HFFc6 (cell line): ENCODE measurements at regions not wholly inside any gene's neighbourhood (a gene's known extent, or its start where the extent isn't known, plus 50 kb on each side); places are given as distances from the start of the nearest gene placed in this dataset.
A peak's percentile ranks its signal among the peaks of the same experiment; 100 is the strongest.

Experiments used
- DNase-seq: peaks from one replicate; pipeline ENCODE4 v3.0.0-alpha.2; 2018
- H3K27ac Mint-ChIP-seq: 2 replicates; pipeline ENCODE4 v1.8.0; 2020; ENCODE audit warnings: mild to moderate bottlenecking, mixed read lengths
- H3K27me3 Mint-ChIP-seq: 2 replicates; pipeline ENCODE4 v1.8.0; 2021; ENCODE audit warnings: mild to moderate bottlenecking, moderate library complexity, mixed read lengths; ENCODE audit not compliant: insufficient read depth
- H3K36me3 Mint-ChIP-seq: 2 replicates; pipeline ENCODE4 v1.8.0; 2021; ENCODE audit warnings: low read depth, mixed read lengths
- H3K4me1 Mint-ChIP-seq: 2 replicates; pipeline ENCODE4 v1.8.0; 2020; ENCODE audit warnings: low read depth, mixed read lengths
- H3K4me3 Mint-ChIP-seq: 2 replicates; pipeline ENCODE4 v1.8.0; 2020; ENCODE audit warnings: mild to moderate bottlenecking, moderate library complexity, mixed read lengths
- H3K9me3 Mint-ChIP-seq: 2 replicates; pipeline ENCODE4 v1.8.0; 2020; ENCODE audit warnings: mild to moderate bottlenecking, mixed read lengths
- CTCF ChIP-seq: fragments of 200-600 bp; sonication (generic); IDR thresholded peaks from 2 replicates; pipeline ENCODE4 v1.5.0; 2021; ENCODE audit warnings: antibody characterized with exemption, mild to moderate bottlenecking

GRCh38 chr6:26311012-26311384 lies 54.0 kb upstream of the BTN3A2 start:
- no peak for TF ChIP-seq CTCF
- Mint-ChIP-seq H3K4me3 (peak overlapping the region; percentile 92), H3K27ac (peak overlapping the region; percentile 87), H3K4me1 (peaks cover 57% of the 10 kb centered on the region), H3K27me3 (peaks cover 11% of the 10 kb centered on the region), H3K36me3 (no peaks in the 10 kb centered on the region), H3K9me3 (peaks cover 5% of the 10 kb centered on the region; the same call in 1 of the 2 replicates)
- DNase-seq: peak; percentile 76

- peak overlapping the region; percentile 64 for H3K27ac Mint-ChIP-seq
- H3K36me3 Mint-ChIP-seq: no peaks in the 10 kb centered on the region
- peaks cover 57% of the 10 kb centered on the region for H3K4me1 Mint-ChIP-seq
- H3K4me3 Mint-ChIP-seq: peak overlapping the region; percentile 92
- DNase-seq: peak; percentile 80
- TF ChIP-seq CTCF: no peak
- peaks cover 5% of the 10 kb centered on the region; the same call in 1 of the 2 replicates for H3K9me3 Mint-ChIP-seq
- H3K27me3 Mint-ChIP-seq: peaks cover 11% of the 10 kb centered on the region
These were observed 53.5 kb upstream of the BTN3A2 start for GRCh38 chr6:26311385-26312095.

GRCh38 chr6:26312096-26312463 lies 52.9 kb upstream of the BTN3A2 start:
- Mint-ChIP-seq H3K27me3 (peaks cover 11% of the 10 kb centered on the region), H3K27ac (peak overlapping the region; percentile 64), H3K36me3 (no peaks in the 10 kb centered on the region), H3K4me3 (peak overlapping the region; percentile 92), H3K4me1 (peaks cover 57% of the 10 kb centered on the region), H3K9me3 (peaks cover 5% of the 10 kb centered on the region; the same call in 1 of the 2 replicates)
- no peak for TF ChIP-seq CTCF
- no peak for DNase-seq

- DNase-seq: peak; percentile 95
These were observed 52.2 kb upstream of the BTN3A2 start for GRCh38 chr6:26312501-26313397.

More at GRCh38 chr6:26312501-26313397, 52.2 kb upstream of the BTN3A2 start:
- TF ChIP-seq CTCF: no peak
- Mint-ChIP-seq H3K9me3 (peaks cover 5% of the 10 kb centered on the region; the same call in 1 of the 2 replicates), H3K27me3 (peaks cover 11% of the 10 kb centered on the region), H3K27ac (peak overlapping the region; percentile 64), H3K4me3 (peak overlapping the region; percentile 92), H3K36me3 (no peaks in the 10 kb centered on the region), H3K4me1 (peaks cover 52% of the 10 kb centered on the region)
